ENCODE measurements at regions not wholly inside any gene's neighbourhood (a gene's known extent, or its start where the extent isn't known, plus 50 kb on each side); places are given as distances from the start of the nearest gene placed in this dataset.

- 77% methylated on average over 1 of the region's 1 CpG; no CpG with 5 or more reads in 1 of the 2 donors for WGBS, 2 donors (ENCODE audit: low coverage in 1 of 2)
- ATAC-seq = no peak
These were observed 76.9 kb upstream of the CDIN1 start for GRCh38 chr15:36502509-36502908.

GRCh38 chr15:36506733-36507356, 72.6 kb upstream of the CDIN1 start:
- Histone ChIP-seq H3K27ac (no peak overlapping the region), H3K27me3 (no peaks in the 10 kb centered on the region), H3K4me3 (no peak overlapping the region), H3K9me3 (no peaks in the 10 kb centered on the region), H3K4me1 (no peaks in the 10 kb centered on the region), H3K36me3 (no peaks in the 10 kb centered on the region)
- 51 to 65% methylated on average over 3 of the region's 3 CpGs for WGBS, 2 donors (ENCODE audit: low coverage in 1 of 2)
- ATAC-seq = no peak
- TF ChIP-seq POLR2AphosphoS5 (IDR thresholded peaks at IDR 0.05) = no peak
- no peak for TF ChIP-seq CTCF (IDR thresholded peaks at IDR 0.05)
- no peak for TF ChIP-seq EP300 (IDR thresholded peaks at IDR 0.05)
- TF ChIP-seq POLR2A (IDR thresholded peaks at IDR 0.05) = no peak

More at GRCh38 chr15:36502509-36502908, 76.9 kb upstream of the CDIN1 start:
- Histone ChIP-seq H3K36me3 (no peaks in the 10 kb centered on the region), H3K9me3 (no peaks in the 10 kb centered on the region), H3K4me1 (peaks cover 0 to 34% (median 0%) of the 10 kb centered on the region in 3 donors), H3K27ac (no peak overlapping the region), H3K4me3 (no peak overlapping the region), H3K27me3 (no peaks in the 10 kb centered on the region)
- TF ChIP-seq CTCF (IDR thresholded peaks at IDR 0.05) (no peak), EP300 (IDR thresholded peaks at IDR 0.05) (no peak), POLR2AphosphoS5 (IDR thresholded peaks at IDR 0.05) (no peak), POLR2A (IDR thresholded peaks at IDR 0.05) (no peak)

DNA sequence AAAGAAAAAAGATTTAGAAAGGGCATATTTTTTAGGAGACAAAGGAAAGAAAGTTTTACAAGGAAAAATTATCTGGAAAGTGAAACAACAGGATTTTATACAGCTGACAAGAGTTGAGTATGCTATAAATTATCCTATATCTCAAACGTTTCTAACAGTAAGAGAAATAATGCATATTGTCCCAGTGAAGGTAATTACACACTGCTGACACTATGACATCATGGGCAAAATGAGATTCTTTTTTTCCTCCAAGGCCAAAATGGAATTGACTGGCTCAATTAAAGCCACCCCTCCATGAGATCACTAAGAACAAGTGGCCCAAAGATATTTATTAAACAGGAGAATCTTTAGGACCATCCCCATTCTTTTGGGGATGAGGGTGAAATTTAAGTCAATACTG, 72.0 kb upstream of the CDIN1 start:
- WGBS, 2 donors (ENCODE audit: low coverage in 1 of 2) = 21 to 46% methylated on average over 1 of the region's 1 CpG
- Histone ChIP-seq H3K27me3 (no peaks in the 10 kb centered on the region), H3K27ac (no peak overlapping the region), H3K4me1 (no peaks in the 10 kb centered on the region), H3K36me3 (no peaks in the 10 kb centered on the region), H3K9me3 (no peaks in the 10 kb centered on the region), H3K4me3 (no peak overlapping the region)
- TF ChIP-seq CTCF (IDR thresholded peaks at IDR 0.05) (no peak), POLR2A (IDR thresholded peaks at IDR 0.05) (no peak), EP300 (IDR thresholded peaks at IDR 0.05) (no peak), POLR2AphosphoS5 (IDR thresholded peaks at IDR 0.05) (no peak)
- no peak for ATAC-seq

- whole genome bisulfite sequencing, 2 donors (ENCODE audit: low coverage in 1 of 2) = 93 to 94% methylated on average over 3 of the region's 3 CpGs
- H3K36me3 ChIP-seq = no peaks in the 10 kb centered on the region
These were observed 67.8 kb upstream of the CDIN1 start for GRCh38 chr15:36511594-36511993.

GRCh38 chr15:36517758-36518157, 61.7 kb upstream of the CDIN1 start:
- Histone ChIP-seq H3K4me1 (no peaks in the 10 kb centered on the region), H3K9me3 (no peaks in the 10 kb centered on the region), H3K27ac (no peak overlapping the region), H3K4me3 (no peak overlapping the region), H3K27me3 (no peaks in the 10 kb centered on the region), H3K36me3 (no peaks in the 10 kb centered on the region)
- WGBS, 2 donors (ENCODE audit: low coverage in 1 of 2) = 75 to 100% methylated on average over 1 of the region's 1 CpG
- ATAC-seq = no peak
- TF ChIP-seq POLR2A (IDR thresholded peaks at IDR 0.05) (no peak), EP300 (IDR thresholded peaks at IDR 0.05) (no peak), CTCF (IDR thresholded peaks at IDR 0.05) (no peak), POLR2AphosphoS5 (IDR thresholded peaks at IDR 0.05) (no peak)

More at GRCh38 chr15:36511594-36511993, 67.8 kb upstream of the CDIN1 start:
- H3K27ac ChIP-seq = no peak overlapping the region
- H3K27me3 ChIP-seq = no peaks in the 10 kb centered on the region
- no peaks in the 10 kb centered on the region for H3K4me1 ChIP-seq
- no peak for TF ChIP-seq EP300 (IDR thresholded peaks at IDR 0.05)
- no peak overlapping the region for H3K4me3 ChIP-seq
- ATAC-seq = no peak
- H3K9me3 ChIP-seq = no peaks in the 10 kb centered on the region

Data from gastroesophageal sphincter (tissue), 4 donors.